Activated CD4-positive, alpha-beta T cell treated with anti-CD3 and anti-CD28 coated beads, Interleukin-2, Interleukin-4, amounts not matched to agents 100 ng/mL and 50 ng/mL, durations not matched to agents 16 hours and 8 hours (primary cell): ENCODE measurements at regions not wholly inside any gene's neighbourhood (a gene's known extent, or its start where the extent isn't known, plus 50 kb on each side); places are given as distances from the start of the nearest gene placed in this dataset.

Source experiments
- DNase-seq: peaks from one replicate; pipeline ENCODE4 v3.0.0-alpha.2; 2020; ENCODE audit warnings: low spot score

DNA sequence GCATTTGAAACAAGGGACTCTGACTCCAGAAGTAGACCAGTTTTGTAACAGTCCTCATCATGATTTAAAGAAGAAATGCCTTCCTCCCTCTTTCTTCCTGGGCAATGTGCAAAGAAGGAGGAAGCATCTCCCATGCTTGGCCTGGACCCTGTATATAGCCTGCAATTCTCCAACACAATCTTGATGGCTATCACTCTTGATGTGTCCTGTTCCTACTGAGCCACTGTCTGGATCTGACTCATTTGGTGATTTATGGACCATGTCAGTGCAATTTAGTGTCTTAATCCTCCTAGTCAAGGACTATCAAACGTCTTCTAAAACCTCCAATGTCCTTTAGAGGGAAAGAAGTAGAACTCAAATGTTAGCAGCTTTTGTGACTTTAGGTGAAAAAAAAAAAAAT is 697.3 kb downstream of the TLR4 start:
- DNase-seq: no peak

DNA sequence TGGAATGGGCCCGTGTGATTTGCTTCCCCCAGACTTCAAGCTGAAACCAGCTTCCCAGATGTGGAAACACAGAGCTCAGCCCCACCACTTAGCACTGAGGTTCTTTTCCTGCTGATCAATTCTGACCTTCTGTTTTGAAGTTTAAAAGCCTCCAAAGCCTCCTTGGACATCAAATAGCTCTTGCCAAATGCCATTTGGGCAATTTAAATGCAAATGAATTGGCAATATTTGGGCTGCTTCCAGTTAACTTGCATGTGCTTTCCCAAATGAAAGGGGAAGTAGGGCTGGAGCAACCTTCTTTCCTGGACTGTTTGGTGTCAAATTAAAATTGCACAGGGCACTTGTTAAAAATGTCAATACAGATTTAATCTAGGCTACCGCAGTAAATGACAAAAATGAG is 710.5 kb downstream of the TLR4 start:
- no peak for DNase-seq

DNA sequence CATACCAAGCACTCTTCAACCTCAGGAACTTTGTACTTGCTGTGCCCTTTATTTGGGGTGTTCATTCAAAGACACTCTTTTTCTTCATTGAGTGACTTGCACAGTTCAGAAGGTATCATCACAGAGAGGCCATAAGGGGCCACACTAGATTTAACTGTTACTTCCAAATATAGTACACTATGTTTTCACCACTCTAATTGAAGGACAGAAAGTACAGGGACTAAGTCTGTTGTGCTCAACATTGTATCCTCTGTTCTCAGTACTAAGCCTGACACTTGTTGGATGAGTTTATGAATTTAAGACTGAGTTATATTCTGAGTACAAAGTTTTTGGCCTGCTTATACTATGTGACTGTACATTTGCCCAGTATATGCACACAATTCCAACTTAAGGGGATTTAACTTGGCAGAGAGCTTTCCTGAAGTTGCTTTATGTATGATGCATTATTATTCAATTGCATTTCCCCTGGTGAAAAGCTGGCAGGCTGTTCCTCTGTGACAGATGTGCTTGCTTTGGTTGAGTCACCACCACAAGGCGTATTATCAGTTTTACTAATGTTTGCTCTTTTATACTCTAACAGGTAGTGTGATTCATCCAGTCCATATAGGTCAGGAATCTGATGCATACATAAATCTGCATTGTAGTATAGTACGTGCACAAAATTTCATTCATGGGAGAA is 714.8 kb downstream of the TLR4 start:
- DNase-seq: no peak

DNA sequence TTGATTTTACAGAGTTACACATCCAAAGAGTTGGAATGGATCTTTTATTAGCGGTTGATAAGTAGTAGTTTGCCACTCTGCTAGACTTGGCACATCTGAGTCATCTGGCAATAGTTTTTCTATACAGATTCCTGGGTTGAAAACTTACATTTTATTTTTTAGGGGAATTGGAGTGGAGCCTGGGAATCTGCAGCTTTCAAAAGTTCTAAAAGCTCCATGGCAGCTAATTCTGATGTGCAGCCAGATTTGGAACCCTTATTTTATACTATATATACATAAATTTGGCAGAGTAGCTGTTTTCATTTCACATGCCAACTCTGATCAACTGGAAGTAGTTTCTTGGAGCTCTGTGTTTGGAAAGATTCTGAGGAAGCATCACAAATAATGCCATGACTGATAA is 715.5 kb downstream of the TLR4 start:
- DNase-seq: no peak

DNA sequence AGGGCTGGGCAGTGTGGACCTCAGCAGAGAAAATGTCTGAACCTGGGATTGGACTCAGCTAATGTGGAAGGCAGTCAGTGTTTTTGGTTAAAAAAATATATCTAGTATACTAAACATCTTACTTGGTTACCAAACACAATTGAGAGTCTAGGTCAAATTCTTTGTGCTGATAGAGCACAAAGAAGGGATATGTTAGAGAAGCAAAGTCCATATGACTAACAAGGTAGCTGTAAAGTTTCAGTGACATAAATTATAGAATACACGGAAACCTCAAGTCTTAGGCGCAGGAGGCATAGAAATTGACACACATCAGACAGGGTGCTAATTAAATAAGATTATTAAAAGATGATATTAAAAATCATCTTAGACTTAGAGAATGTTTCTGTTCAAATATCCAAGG is 718.3 kb downstream of the TLR4 start:
- DNase-seq: no peak

DNA sequence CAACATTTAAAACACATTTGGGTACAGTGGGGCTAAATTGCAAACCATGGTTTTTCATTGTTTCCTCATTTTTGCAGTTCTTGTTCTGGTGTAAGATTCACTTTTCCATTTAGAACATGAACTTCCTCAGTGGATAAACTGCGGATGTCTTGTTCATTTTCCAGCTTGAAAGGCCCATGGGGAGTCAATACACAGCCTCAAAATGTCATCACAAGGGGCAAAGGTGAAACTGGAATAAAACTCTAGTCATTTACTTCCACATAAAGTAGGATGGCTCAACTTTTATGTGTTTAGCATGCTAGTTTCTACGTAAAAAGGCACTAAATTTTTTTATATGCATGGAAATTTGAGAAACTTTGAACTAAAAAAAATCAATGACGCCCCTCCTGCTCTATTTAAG is 718.8 kb downstream of the TLR4 start:
- DNase-seq: no peak

DNA sequence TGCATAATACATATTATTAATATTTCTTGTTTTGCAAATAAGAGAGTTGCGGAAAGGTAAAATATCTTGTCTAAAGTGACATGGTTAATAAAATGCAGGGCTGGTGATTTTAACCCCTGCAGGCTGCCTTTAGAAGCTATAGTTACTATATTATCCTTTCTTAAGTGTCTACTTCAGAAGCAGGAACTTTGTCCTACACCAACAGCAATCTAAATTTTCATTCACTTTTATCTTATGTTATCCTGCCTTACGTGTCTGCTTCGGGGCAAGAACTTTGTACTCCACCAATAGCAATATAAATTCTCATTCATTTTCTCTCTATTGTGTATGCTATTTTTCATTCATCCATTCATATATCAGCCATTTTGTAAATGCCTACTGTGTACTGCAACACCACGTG is 719.5 kb downstream of the TLR4 start:
- no peak for DNase-seq

DNA sequence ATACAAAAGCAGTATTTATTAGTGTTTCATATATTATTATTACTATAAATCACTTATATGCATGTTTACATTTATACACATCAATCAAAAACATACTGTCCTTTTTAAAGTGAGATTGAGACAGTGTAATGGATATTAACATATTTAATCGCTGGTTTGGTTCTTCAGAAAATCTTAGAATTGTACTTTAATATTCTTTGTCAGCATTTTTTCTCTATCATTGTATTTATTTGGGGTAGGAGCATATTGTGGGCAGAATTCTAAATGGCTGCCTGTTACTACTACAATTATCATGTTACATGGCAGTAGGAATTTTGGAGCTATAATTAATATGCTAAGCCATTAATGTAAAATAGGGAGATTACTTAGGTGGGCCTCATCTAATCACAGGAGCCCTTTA is 722.6 kb downstream of the TLR4 start:
- DNase-seq: no peak

DNA sequence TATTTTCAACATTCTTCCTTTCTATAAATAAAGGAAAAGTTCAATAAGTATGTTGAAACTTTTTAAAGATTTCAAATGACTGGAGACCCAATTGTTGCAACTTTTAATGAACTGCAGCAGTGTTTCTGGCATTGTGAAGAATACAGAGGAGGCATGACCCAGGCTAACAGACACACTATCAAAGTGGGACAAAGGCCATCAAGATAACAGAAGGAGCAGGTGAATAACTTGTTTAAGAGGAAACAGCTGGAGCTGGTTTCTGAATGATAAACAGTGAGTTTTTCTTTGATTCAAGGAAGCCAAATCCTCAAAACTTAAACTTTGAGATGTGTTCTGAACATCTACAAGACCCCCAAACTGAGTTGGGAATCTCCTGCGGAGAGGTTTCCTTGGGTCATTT is 734.6 kb downstream of the TLR4 start:
- DNase-seq: no peak

DNA sequence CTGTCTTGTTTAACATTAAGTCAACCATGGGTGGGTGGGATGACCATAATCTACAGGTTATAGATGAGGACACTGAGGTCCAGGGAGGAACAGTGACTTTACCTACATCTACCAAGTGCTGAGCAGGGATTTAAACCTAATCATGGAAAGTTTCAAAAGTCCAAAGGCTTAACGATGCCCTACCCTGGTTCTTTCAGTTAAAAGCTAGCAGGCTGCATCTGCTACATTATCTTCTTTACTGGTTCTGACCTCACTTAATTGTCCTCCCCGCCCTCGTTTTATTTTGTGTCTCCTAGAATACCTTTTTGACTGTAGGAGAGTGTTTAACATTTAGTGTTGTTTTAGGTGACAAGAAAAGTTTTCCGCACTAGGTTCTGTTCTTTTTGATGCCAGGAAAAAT is 735.2 kb downstream of the TLR4 start:
- no peak for DNase-seq

DNA sequence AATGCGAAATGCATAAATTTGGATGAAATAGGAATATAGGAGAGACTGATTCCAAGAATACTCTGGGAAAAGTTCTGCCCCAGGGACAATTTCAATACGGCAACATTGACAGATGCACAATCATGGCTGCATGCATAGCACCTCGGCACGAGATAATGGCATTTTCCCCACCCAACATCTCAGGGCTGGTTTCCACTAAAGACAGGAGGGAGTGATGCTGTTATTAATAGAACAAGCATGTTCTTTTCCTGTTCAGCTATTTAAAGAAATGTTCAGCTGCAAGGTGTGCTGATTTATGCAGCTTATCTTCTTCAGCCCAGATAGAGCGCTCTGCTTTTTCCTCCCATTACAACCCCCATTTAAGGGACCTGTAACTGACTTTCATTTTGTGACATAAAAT is 740.2 kb downstream of the TLR4 start:
- DNase-seq: no peak

DNA sequence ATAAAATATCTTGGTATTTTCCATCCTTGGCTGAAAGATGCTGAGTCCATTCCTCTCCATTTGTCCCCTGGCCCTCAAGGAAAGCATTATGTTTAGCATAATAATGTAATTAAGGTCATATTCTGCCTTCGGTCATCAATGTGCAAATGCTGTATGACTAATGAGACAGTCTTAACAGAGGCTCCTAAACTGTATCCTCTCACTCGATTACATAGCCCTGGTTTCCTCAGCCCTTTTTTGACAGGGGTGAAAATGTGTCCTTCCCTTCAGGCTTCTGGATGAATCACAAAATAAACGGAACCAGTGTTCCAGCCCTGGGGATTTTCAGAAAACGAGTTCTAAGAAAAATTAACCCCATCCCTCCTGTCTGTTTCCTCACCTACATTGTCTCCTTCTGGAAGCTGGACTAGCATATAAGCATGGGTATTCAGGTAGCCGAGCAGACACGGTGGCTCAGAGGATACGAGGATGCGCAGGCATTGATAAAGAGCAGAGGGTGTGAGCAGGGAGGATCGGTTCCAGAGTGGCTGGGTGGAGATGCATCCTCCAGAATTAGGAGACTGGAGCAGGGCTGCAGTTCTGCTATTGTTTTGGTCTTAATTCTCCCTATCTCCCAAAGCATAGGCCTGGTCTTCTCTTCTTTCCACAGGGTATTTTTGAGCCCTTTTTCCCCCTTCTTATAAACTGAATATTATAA is 742.9 kb downstream of the TLR4 start:
- DNase-seq: no peak

DNA sequence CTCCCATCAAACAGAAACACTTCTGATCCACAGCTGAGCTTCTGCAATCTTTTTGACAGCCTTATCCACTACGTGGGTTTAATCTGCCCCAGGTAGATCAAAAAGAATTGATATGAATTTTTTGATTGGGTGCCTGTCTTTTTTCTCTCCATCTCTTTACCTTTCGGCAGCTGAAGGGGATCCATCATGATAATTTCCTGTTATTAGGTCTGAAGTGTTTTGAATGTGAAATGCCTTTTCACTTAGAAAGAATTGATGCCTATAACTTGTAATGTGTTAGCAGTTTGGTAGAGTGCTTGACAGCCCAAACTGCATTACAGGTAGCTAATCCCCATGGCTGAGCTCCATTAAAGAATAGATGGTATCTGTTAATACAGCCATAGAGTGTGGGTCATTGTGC is 745.4 kb downstream of the TLR4 start:
- DNase-seq: no peak

DNA sequence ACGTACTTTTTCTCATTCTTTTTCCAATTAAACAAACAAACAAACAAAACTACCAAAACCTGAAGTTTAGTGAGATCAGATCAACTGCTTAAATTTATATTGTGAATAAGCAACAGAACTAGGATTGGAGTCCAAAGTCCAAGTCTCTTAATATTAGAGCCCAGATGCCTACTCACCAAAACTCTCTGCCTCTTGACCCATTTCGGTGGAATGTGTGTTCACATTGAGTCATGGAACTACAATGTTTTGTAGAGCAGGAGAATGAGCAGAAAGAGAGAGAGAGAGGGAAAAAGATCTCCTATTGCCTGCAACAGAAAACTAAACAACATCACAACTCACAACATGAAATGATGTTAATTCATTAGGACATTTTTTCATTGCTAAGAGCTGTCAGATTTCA is 751.1 kb downstream of the TLR4 start:
- DNase-seq: no peak

DNA sequence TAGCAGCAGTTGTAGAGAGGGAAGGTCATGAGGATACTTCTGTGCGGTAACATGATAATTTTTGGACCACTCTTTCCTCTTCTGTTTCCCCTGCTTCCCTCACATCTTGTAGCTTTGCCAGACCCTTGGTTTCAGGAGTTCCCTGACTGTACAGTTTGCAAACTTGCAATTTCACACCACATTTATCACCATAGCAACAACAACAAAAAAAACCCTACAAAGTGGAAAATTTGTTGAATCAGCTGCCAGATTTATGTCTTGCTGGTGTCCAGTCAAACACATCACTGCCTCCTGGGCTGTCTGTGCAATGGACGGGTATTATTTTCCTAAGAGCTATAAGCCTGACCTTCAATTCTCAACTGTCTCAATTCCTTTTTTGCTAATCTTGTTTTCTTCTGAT is 751.6 kb downstream of the TLR4 start:
- DNase-seq: no peak

DNA sequence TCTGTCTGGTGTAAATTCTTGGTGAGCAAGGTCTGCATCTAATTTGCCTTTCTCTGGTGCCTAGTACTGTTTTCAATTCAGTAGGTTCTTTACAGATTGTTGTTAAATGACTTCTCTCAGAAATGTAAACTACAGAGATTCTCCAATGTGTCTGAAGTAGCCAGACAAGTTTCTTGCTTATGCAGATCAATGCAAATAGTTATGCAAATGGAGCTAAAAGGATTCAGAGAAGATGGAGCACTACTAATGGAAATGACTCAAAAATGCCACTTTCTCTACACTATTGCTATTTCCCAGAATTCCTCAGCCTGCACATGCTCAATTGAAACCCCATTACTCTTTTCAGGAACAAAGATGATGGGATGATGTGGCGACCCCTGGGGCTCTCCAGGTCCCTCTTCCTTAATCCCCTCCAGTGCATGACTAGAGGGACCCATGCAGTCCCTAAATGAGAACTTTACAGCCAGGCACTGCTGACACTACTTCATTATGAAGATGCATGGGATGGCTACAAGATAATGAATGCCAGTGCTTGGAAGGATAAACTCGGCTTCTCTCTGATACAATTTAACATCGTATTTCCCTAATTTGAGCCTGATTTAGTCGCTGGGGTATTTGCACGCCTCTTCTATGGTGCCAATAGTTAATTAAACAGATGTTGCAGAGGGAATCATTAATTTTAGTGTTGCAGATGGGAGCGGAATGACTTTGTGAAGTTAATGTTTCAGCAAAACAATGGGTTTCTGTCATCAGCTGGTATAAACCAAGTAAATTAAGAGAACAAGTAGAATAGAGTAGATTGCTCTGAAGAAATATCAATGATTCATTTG is 753.2 kb downstream of the TLR4 start:
- DNase-seq: no peak

DNA sequence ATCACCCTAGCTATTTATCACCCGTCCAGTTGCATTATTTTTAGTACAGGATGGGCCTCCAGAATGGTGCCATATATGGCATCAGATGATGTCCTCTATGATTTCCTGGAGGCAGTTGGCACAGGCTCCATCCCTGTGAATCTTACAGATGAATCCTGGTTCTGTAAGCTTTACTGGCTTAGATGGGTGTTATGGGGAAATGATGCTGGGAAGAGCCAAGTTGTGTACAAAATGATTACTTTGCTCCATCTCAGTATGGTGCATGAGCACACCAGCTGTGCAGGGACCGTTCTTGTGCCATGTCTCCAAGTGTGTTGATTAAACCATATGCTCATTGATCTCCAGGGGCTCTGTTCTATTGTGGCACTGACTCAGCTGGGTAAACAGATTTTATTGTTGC is 755.7 kb downstream of the TLR4 start:
- no peak for DNase-seq

DNA sequence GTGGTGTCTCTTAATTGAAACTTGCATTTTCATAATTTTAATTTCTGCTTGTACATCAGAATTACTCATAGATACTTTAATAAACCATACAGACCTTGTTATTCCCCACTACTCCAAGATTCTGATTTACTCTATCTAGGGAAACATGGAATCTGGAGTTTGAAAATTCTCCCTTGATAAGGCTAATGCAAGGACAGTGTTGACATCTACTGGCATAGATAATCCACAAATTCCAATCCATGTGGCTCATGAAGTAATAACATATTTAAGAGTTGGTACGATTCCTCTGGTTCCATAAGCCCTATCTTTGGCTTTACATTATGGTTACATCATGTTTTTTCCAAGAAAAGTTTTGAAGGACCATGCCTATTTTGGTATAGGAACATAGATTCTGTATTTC is 759.2 kb downstream of the TLR4 start:
- DNase-seq: no peak

DNA sequence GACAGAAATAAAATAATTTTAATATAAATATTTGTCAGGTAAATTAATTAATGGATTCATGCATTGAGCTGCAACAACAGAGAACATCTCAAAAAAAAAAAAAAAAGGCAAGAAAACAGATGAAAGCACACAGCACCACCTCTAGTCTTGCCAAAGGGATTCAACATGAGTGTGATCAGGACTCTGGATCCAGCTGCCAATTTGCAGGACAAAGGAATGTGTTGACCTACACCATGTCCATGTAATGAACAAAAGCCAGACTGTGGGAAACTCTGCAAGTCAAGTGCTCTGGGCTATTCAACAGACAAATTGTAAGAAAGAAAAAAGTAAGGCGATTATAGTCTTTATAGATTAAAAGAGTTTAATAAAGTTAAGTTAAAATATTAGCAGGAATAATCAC is 769.3 kb downstream of the TLR4 start:
- DNase-seq: no peak

DNA sequence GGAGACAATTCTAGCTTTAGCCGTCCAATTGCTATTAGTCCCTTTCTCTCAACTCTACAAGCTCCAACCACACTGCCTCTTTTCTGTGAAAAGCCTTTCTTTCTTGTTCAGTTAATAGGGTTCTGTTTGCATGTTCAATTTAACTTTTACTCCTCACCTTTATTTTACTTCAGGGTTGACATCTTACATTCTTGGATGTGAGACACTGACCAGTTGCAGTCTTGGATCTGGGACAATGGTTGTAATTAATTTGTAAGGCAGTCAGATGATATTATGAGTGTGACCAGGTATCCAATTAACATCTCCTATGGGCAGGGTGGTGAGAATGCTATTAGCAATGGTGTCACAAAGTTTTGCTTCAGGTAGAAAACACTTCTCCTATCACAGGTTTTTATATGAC is 774.5 kb downstream of the TLR4 start:
- no peak for DNase-seq

DNA sequence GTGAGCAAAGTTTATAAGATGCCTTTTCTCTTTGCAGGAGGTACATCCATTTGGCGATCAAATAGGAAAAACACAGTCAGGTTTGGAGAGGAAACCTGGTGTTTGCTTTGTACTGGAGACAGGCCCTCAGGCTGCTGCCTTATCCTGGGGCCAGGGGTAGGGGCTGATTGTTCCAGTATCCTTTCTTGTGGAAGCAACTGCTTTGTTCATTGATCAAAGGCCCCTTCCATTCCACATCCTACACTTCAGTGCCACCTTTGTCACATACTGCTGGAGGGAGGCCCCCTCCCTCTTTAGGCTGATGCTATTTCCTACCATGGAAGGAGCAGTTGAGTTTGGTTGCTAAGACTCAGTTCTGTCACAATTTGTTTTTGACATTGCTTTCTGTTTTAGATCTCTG is 778.1 kb downstream of the TLR4 start:
- no peak for DNase-seq

DNA sequence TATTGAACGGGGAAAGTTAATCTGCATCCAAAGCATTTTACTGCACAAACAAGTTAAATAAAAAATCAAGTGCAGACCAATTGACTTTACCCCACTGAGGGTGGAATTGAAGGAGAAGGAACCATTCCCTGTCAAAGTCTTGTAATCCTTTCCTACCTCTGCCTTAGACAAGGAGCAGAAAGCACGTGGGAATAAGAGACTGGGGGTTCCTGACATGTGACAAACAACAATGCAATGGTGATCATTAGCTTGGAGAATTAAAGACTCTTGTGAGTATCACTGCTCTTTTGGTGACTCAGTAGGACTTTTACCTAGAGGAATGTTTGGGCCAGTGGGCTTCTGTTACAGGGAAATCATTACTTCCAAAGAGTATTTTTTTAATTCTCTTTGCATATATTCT is 779.5 kb downstream of the TLR4 start:
- DNase-seq: no peak

DNA sequence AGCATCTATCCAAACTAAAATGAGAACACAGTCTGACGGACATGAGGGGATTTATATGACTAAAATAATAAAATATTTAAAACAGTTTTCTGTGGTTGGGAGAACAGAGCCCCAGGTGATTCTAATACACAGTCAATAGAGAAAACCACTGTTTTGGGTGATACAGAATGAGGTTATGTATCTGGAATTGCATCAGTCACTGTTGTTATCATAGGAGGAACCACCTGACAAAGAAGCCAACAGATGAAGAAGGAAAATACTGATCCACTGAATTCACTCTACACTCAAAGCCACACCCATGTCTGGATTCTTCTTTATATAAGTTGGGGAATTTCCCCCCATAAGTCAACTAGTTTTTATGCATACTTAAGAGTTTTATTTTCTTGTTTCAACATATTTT is 799.0 kb downstream of the TLR4 start:
- DNase-seq: no peak
